Stimulated activated naive B cell treated with anti-CD40 and anti-IgM and Interleukin-4, amounts not matched to agents 10 μg/mL and 1 μg/mL and 100 μg/mL, for 72 hours (primary cell): ENCODE measurements at regions not wholly inside any gene's neighbourhood (a gene's known extent, or its start where the extent isn't known, plus 50 kb on each side); places are given as distances from the start of the nearest gene placed in this dataset.

Source experiments
- ATAC-seq, 2 donors: fragments of 150-1000 bp; cut with Tn5 transposase; replicated peaks; 2 replicates each; pipeline ENCODE4 v1.10.0; 2021; ENCODE audit warnings: moderate library complexity in 1 of 2
- DNase-seq: peaks from one replicate; pipeline ENCODE4 v3.0.0; 2021
- H3K27ac Mint-ChIP-seq: one replicate; pipeline ENCODE4 v1.8.0; 2022; ENCODE audit warnings: mild to moderate bottlenecking, mixed read lengths
- H3K27me3 Mint-ChIP-seq, 2 donors: one replicate each; pipeline ENCODE4 v1.8.0; 2022; ENCODE audit warnings: mixed read lengths in 2 of 2
- H3K36me3 Mint-ChIP-seq, 2 donors: one replicate each; pipeline ENCODE4 v1.8.0; 2022; ENCODE audit warnings: mixed read lengths in 2 of 2, mild to moderate bottlenecking in 1 of 2
- H3K4me1 Mint-ChIP-seq, 2 donors: one replicate each; pipeline ENCODE4 v1.8.0; 2022; ENCODE audit warnings: mixed read lengths in 2 of 2, mild to moderate bottlenecking in 1 of 2
- H3K4me3 Mint-ChIP-seq, 2 donors: one replicate each; pipeline ENCODE4 v1.8.0; 2022; ENCODE audit warnings: mild to moderate bottlenecking in 2 of 2, mixed read lengths in 2 of 2, moderate library complexity in 1 of 2
- H3K9me3 Mint-ChIP-seq, 2 donors: one replicate each; pipeline ENCODE4 v1.8.0; 2022; ENCODE audit warnings: mixed read lengths in 2 of 2, mild to moderate bottlenecking in 1 of 2

DNA sequence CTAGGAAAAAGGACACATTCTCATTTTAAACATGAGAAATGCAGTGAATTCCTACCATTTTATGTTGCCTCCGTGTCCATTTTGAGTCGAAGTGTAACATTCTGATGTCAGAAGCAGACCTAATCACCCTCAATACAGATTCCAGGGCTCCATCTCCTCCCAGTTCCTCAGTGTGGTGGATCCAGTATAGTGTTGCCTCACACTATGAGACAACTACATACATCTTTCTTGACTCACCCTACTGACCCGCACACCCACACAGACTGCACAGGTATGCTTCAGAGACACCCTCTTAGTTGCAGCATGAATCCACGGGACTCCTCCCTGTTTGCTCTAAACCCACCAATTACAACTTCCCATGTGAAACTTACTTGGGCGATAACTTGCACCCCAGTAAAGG lies 564.9 kb downstream of the SEMA5A start:
- no peaks in the 10 kb centered on the region for H3K27me3 Mint-ChIP-seq
- H3K4me3 Mint-ChIP-seq, result no peak overlapping the region
- no peaks in the 10 kb centered on the region for H3K36me3 Mint-ChIP-seq
- H3K4me1 Mint-ChIP-seq, result no peaks in the 10 kb centered on the region
- DNase-seq (no peak), ATAC-seq (no peak)
- no peak overlapping the region for H3K27ac Mint-ChIP-seq
- H3K9me3 Mint-ChIP-seq, result peaks cover 0 to 1% of the 10 kb centered on the region in 2 donors

DNA sequence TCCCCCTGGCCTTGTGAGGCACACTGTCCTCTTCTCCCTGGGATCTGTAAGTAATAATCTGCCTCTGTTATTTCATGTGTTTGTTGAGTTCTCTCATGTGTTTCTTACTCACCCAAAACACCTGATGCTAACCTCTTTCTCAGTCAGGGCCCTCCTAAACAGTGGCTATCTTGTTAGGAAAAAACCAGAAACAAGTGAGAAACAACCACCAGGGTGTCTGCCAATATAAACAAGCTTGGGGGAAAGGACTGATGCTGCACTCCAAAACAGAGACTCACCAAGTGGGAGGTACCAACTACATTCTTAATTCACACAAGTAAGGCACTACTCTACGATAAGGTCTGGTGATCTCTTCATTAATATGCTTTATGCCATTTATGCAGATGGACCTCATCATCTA lies 564.4 kb downstream of the SEMA5A start:
- Mint-ChIP-seq H3K4me1 (no peaks in the 10 kb centered on the region), H3K27ac (no peak overlapping the region), H3K9me3 (peaks cover 0 to 1% of the 10 kb centered on the region in 2 donors), H3K36me3 (no peaks in the 10 kb centered on the region), H3K27me3 (no peaks in the 10 kb centered on the region), H3K4me3 (no peak overlapping the region)
- ATAC-seq, result no peak
- DNase-seq, result no peak

- H3K9me3 Mint-ChIP-seq, result peaks cover 0 to 8% of the 10 kb centered on the region in 2 donors
- no peak for DNase-seq
- H3K4me1 Mint-ChIP-seq, result no peaks in the 10 kb centered on the region
- H3K4me3 Mint-ChIP-seq, result no peak overlapping the region
- no peaks in the 10 kb centered on the region for H3K36me3 Mint-ChIP-seq
- ATAC-seq, result no peak
- no peaks in the 10 kb centered on the region for H3K27me3 Mint-ChIP-seq
- no peak overlapping the region for H3K27ac Mint-ChIP-seq
Measured at GRCh38 chr5:8984386-8984785, 561.5 kb downstream of the SEMA5A start.
